NCI-H146 (cell line): ENCODE measurements at regions not wholly inside any gene's neighbourhood (a gene's known extent, or its start where the extent isn't known, plus 50 kb on each side); places are given as distances from the start of the nearest gene placed in this dataset.

Experiments used
- DNase-seq: peaks from one replicate; lab custom pipeline; 2025; lab: John Stamatoyannopoulos, UW

DNA sequence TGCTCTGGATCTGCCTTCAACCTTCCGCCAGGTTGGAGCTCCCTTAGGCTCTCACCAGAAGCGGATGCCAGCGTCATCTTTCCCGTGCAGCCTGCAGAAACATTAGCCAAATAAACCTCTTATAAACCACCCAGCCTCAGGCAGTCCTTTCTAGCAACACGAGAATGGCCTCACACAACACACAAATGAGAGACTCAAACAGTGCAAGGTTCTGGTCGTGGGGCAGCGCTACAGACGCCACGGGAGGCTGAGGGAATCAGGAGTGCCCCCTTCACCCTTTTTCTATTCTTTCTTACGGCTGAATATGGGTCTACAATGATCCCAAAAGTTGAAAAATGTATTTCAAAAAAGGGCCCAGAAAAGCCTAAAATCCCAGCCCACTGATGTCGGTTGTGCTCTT lies 96.4 kb downstream of the FOXL3 start:
- no peak for DNase-seq

DNA sequence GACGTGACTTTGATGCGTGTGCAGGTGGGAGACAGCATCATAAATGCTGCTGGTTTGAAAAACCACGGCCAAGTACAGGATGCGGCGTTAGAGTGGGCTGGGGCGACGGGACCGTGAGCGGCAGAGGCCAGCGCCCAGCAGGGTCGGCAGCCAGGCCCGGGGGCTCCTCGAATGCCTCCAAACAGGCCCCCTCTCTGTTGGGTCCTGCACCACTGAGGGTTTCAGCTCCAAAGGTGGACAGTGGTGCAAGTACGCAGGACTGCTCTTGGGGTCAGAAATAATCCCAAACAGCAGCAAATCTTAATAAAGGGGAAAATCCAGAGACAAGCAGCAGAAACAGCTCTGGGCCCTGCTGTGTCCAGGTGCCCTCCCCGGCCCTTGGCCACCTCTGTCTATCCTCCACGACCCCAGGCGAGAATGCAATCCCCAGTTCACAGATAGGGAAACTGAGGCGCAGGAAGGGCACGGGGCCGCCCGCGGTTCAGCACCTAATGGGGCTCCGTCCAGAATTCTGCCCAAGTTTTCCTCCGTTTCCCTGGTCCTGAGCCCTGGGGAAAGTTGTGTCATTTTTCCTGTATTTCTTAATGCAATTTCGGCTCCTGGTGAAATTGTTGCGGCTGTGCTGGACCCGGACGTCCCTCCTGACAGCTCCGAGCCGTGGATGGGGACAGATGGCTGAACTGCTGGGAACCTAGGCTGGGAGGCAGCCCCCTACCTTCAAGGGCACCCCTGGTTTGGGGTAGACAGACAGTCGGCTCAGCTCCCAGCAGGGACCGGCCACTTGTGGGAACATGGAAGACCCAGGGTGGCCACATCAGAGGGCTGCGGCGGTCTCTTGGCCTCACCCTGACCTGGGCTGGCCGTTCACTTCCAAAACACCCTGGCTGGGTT lies 97.4 kb downstream of the FOXL3 start:
- DNase-seq = no peak

DNA sequence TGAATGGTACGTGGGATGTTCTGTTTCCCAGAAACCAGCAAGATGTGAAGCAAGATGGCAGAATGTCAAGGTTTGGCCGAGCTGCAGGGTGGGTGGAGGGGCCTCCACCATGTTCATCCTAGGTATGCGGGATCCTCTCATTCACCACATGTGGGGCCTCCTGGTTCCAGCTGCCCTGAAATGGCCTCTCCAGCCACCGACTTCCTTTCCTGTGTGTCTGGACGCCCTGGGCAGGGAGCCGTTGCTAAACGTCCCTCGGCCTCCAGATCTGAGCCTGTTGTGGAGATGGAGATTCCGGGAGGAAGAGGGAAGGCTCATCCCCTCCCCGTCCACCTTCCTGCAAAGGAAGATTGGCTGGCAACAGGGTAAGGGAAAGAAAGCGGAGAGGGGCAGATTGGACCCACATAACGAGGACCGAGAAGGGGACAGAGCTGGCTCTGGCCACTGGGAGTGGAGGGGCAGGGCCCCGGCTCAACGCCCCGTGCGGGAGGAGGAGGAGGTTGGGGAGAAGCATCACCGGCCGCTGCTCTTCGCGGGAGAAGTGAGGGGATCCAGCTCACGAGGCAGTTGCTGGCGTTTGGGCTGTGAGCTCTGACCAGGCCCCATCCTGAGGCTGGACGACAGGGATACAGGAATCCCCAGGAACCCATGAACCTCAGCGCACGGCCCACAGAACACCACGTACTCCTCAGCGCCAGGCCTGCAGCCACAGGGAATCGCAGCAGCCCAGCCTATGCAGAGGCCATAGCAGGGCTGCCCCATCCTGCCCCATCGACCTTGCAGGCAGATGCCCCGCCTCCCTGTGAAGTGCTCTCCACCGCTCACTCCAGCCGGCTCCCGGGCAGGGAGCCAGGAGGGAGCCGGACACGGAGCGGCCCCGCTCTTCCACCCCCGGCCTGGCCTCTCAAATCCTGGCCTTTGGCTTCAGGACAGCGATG lies 98.3 kb downstream of the FOXL3 start:
- no peak for DNase-seq

DNA sequence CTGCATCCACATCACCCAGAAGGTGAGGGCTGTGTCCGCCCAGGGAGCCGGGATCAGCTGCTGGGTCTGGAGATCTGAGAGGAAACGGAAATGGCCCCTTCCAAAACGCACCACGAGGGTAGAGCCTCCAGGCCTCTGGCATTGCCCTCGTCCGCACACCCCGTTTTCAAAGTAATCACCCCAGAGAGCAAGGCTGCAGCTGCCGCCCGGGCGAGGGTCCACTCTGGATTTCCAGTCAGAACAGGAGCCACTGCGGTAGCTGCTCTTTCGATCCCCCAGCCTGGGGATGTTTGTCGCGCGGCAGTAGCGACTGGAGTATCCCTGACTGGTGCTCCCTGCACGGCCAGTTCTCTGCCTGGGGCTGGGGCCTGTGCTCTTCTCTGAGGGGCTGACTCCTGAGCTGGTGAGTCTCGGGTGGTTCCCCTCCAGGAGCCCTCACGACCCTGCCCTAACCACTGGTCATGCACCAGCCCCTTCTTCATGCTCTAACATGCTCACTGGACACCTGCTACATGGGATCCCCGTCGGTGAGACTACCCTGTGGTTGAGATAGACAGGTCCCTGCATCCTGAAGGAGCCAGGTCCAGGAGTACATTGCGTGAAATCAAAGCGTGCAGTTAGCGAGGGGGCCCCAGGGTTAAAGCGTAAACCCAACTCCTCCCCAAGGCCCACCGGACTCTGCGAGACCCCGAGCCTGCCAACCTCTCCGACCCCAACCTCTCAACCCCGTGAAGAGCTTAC lies 99.2 kb downstream of the FOXL3 start:
- no peak for DNase-seq

DNA sequence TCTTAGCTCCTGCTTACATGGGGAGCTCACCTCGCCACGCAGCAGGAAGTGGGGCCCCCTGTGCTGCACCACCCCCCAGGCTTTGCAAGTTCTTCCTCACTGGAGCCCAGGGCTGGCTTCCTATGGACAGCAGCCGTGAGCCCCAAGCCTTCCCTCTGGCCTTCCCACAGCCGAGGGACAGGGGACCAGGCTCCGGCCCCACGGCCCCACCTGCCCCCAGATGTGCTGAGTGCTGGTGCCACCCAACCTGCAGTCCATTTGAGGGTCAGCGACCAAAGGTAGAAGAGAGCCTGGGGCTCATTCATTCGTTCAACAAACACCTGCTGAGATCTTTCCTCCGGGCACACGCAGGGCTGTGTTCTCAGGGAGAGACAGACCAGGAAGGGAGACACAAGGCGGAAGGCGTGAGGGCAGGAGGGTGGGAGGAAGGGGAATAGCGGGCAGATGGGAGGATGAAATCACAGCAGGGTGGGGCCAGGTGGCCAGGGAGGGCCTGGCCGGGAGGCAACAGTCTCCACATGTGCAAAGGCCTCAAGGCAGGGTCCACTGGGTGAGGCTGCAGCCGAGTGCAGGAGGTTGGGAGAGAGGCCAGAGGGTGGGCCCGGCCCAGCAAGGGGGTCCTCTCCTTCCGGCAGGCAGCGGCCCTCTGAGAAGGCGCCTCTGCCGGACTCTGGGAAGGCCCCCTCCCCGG lies 100.1 kb downstream of the FOXL3 start:
- DNase-seq = no peak

DNA sequence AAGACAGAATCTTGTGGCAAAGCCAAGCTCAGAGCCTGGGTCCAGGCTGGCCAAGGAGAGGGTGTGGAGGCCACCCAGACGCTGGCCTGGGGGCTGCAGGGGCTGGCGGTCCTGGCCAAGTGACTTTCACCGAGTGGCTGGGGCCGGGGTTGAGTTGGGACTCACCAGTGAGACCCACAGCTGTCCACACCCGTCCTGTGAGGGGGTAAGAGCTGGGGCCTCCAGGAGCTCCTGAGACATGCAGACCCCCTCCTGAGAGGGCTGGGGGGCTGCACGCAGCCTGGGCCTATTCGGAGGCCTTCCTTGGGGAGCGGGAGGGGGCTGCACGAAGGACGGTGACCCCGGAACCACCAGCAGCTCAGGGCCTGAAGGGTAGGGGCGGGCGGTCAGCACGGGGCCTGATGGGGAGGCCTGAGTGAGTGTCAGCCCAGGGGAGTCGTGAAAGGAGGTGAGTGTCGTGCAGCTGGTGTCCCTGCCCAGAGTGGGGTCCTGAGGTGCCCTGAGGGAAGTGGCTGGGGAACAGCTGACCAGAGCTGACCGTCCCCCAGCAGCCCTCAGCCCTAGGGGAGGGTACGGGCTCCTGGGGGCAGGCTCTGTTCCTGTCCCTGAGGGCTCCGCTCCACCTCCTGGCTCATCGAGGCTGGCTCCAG lies 100.9 kb downstream of the FOXL3 start:
- no peak for DNase-seq

DNA sequence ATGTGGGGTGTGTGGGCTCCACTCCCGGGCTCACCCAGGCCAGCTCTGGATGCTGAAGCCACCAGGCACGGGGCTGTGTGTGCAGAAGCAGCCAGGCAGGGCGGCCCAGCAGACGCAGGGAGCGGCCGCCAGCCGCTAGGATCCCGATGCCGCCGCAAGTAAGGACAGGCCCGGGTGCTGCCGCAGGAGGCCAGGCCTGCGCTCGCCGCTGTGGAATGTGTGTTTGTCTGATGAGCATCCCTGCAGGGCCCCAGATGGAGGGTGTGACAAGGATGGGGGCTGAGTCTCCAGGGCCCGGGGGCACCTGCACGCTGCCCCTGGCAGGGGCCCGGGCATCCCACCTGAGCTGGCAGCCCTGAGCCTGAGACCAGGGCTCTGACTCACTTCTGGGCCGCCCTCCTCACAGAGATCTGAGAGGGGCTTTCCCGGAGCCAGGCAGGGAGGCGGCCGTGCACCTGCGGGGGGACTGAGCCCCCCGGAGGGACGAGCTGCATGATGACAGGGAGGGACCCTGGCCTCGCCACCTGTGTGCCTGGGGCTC lies 101.5 kb downstream of the FOXL3 start:
- no peak for DNase-seq

DNA sequence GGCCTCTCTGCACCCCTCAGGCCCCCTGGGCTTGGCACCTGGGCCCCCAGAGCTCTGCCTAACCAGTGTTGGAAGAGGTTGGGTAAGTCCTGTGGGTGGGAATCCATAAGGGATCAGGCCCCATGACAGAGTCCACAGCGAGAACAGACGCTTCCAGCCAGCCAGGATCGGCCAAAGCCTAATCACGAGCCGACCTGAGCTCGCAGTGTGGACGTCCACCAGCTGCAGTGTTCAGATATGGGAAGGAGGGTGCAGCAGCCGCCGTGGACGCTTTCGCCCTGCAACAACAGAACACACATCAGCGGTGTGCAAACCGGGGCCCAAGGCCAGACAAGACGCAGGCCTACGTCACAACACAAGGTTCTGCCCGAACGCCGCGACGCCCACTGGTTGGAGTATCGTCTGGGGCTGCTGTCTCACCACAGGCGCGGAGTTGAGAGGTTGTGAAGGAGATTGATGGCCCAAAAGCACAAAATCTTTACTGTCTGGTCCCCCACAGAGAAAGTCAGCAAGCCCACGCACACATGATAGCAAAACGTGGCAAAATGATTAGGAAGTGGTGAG lies 102.1 kb downstream of the FOXL3 start:
- DNase-seq = no peak

DNA sequence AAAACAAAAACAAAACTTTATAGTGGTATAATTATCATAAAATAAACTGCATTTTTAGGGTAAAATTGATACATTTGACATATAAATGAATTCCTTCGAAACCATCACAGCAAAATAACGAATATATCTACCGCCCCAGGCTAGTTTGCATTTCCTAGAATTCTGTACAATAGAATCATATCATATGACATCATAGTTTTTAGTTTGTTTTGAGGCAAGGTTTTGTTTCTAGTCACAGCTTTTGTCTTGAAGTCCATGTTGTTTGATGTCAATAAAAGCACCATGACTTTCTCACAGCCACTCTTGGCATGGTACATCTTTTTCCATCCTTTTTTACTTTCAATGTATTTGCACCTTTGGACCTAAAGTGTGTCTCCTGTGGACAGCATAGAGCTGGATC lies 102.9 kb downstream of the FOXL3 start:
- DNase-seq = no peak

DNA sequence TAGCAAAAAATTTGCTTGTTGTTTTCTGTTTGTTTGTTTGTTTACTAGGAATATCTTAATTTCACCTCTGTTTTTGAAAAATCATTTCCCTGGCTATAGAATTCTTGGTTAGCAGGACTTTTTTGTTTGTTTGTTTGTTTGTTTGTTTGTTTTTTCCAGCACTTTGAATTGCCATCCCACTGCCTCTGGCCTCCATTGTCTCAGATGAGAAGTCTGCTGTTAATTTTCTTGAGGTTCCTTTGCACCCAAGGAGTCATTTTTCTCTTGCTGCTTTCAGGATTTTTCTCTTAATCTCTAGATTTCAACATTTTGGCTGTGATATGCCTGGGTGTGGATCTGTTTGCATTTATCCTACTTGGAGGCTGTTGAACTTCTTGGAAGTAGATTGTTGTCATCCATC lies 105.7 kb downstream of the FOXL3 start:
- DNase-seq = no peak

DNA sequence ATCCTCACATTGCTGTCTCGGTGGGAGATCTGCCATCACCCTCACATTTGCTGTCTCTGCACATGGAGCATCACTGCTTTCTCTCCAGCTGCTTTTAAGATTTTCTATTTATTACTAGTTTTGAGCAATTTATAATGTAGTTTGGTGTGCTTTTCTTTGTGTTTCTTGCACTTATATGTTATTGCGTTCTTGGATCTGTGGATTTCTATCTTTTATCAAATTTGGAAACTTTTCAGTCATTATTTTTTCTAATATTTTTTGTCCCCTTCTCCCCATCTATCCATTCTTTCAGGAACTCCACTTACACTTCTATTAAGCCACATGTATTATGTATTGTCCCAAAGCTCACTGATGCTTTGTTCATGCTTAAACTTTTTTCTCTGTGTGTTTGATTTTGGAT lies 108.9 kb downstream of the FOXL3 start:
- DNase-seq = no peak

DNA sequence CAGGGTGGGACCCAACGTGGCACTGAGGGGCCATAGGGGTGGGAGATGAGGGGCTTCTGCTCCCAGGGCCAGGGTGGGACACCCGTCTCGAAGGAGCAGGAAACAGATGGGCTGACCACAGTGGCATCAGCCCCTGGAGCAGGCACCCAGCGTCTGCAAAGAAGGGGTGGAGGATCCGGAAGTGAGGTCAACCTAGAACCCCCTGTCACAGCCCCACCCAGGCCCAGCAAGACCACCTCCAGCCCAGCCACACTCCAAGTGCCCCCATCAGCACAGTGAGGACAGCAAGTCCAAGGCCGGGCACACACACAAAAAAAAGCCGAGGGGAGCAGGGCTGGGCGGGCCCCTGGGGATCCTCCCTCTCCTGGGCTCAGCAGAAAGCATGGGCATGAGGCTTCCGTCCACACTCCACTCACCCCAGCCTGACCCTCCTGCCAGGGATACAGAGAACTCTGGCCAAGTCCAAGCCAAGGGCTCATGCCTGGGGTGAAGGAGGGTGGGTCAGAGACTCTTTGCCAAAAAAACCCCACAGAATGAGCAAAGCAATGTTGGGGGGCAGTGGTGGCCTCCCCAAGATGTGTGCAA lies 111.0 kb downstream of the FOXL3 start:
- DNase-seq = no peak

DNA sequence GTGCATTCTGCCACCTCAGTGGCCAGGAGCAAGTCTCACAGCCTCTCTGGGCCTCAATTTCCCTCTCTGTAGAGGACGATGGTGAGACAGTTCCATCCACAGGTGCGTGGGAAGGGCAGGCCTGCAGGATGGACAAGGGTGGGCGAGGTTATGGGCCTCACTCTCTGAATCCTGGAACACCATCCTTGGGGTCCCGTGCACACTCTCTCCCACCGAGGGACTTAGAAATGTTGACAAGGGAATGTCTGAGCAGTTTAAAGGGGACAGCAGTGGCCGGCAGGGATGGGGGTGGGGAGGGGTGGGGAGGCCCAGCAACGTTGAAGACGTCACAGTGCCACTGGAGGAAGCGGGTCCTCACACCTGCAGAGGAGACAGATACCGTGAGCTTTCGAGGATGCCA lies 111.5 kb downstream of the FOXL3 start:
- no peak for DNase-seq

DNA sequence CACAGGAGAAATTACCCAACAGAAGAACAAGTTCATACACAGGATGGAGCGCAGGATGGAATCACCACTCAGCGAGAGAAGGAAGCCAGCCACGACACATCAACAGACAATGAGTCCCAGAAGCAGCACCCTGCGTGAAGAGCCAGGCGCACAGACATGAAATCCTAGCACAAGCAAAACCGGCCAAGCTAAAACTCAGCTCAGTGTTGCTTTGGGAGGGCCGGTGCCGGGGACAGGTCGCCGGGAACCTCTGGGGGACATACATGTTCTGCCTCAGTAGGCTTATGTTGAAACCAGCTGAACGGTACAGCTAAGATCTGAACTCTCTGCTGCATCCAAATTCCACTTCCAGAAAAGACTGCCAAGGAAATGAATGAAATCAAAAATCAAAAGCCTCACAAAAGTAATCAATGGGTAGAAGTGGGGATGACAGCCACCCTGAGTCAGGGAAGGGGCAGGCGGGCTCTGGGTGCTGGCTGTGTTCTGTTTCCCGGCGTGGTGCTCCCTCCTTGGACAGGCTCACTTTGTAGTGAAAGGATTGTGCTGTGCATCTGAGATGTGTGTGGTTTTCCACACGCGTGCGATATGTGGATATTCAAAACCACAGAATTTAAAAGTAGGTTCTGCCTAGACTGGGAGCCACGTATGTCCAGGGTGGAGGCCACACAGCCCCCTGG lies 114.7 kb downstream of the PDGFA start:
- DNase-seq = no peak

DNA sequence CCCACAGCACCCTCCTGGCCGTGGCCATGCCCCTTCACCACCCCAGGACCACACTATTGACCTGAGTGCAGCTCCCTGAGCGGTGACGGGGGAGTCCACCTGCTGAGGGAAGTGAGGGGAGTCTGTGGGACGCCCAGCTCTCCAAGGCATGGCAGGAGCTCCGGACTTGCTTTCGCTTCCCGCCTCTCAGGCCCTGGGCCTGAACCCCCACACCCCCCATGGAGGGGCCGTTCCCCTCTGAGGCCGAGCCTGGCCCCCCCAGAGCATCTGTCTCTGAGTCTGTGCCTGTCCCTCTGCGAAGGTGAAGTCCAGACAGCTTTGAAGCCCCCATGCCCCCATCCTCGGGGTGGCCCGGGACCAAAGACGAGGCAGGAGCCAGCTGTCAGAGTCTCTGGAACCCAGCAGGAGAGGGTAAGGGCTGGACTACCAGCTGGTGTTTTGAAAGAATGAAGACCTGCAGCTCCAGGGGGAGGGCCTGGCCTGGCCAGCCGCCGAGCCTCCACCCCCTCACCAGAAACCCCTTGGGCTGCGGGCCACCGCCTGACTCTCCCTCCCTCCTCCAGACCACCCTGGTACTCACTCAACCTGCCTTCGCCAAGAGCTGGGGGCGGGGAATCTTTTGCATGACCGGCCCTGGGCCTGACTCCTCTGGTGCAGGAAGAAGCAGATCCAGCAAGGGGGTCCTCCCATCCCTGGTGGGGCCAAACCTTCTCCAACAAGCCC lies 114.0 kb downstream of the PDGFA start:
- DNase-seq = no peak

DNA sequence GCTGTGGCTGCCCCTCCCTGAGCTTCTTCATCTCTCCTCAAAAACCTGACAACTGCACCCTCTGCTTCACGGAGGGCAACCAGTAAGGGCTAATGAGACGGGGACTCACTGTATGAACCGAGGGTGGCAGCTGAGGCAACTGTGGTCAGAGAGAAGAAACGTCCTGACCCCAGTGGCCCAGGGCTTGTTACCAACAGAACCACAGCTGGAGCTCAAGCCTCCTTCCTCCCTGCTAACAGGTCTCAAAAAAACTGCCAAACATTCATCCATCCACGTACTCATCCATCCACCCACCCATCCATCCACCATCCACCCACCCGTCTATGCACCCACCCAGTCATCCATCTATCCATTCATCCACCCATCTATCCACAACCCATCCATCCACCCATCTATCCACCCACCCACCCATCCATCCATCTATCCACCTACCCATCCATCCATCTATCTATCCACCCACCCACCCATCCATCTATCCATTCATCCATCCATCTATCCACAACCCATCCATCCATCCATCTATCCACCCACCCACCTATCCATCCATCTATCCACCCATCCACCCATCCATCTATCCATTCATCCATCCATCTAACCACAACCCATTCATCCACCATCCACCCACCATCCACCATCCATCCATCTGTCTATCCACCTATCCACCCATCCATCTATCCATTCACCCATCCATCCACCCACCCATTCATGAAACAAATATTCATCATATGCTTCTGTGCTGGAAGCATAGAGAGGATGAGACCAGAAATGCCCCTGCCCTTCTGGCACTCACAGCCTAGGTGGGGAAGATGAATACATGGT lies 111.7 kb downstream of the PDGFA start:
- DNase-seq = no peak

DNA sequence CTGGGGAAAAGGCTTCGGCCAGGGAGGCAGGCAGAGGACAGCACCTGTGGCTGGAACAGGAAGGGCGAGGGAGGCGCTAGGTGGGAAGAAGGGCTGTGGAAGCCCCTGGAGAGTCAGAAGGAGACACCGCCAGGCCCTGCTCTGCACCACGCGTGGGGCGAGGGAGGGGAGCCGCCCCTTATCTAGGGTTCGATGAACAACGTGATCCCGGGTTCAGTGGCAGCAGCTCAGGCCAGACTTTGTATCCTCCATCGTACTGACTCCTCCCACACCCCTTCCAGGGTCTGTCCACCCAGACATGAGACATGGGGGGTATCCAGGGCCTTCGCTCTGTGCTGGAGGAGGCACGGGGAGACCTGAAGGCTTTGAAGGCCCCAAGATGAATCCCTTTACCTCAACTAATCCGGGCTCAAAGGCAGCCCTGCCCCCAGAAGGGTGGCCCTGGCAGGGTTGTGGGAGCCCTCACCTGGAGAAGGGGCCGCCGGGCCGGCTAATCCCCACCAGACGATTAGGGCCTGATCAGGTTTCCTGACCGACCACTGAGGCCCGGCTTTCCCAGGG lies 110.8 kb downstream of the PDGFA start:
- DNase-seq = no peak
